ES-I3 (cell line): ENCODE measurements at regions not wholly inside any gene's neighbourhood (a gene's known extent, or its start where the extent isn't known, plus 50 kb on each side); places are given as distances from the start of the nearest gene placed in this dataset.

Experiments
- H3K36me3 ChIP-seq: 2 replicates; pipeline ENCODE4 v1.6.1; 2013; ENCODE audit warnings: mild to moderate bottlenecking, low read length, control low read depth, moderate library complexity; ENCODE audit not compliant: insufficient read depth
- H3K4me1 ChIP-seq: 2 replicates; pipeline ENCODE4 v1.6.1; 2013; ENCODE audit warnings: mild to moderate bottlenecking, control low read depth, low read length; ENCODE audit not compliant: insufficient read depth
- H3K9ac ChIP-seq: 2 replicates; pipeline ENCODE4 v1.6.1; 2013; ENCODE audit warnings: low read depth, mild to moderate bottlenecking, low read length, moderate library complexity
- H3K9me3 ChIP-seq: 2 replicates; pipeline ENCODE4 v1.6.1; 2013; ENCODE audit warnings: mild to moderate bottlenecking, low read length, moderate library complexity; ENCODE audit not compliant: control insufficient read depth, insufficient read depth

GRCh38 chr6:94052749-94053148, 633.4 kb upstream of the EPHA7 start:
- H3K9me3 ChIP-seq = no peaks in the 10 kb centered on the region
- no peak overlapping the region for H3K9ac ChIP-seq
- H3K4me1 ChIP-seq = peaks cover 31% of the 10 kb centered on the region
- H3K36me3 ChIP-seq = no peaks in the 10 kb centered on the region

GRCh38 chr6:94050515-94050914, 631.2 kb upstream of the EPHA7 start:
- no peak overlapping the region for H3K9ac ChIP-seq
- H3K36me3 ChIP-seq = no peaks in the 10 kb centered on the region
- H3K9me3 ChIP-seq = no peaks in the 10 kb centered on the region
- peaks cover 39% of the 10 kb centered on the region for H3K4me1 ChIP-seq

- Histone ChIP-seq H3K9me3 (no peaks in the 10 kb centered on the region), H3K4me1 (peaks cover 46% of the 10 kb centered on the region), H3K36me3 (no peaks in the 10 kb centered on the region), H3K9ac (no peak overlapping the region)
These were observed 629.6 kb upstream of the EPHA7 start for GRCh38 chr6:94049001-94049400.

GRCh38 chr6:94045099-94045829, 625.9 kb upstream of the EPHA7 start:
- no peaks in the 10 kb centered on the region for H3K9me3 ChIP-seq
- H3K9ac ChIP-seq = peak overlapping the region; percentile 16; the same call in 1 of the 2 replicates
- H3K4me1 ChIP-seq = peaks cover 47% of the 10 kb centered on the region
- no peaks in the 10 kb centered on the region for H3K36me3 ChIP-seq

GRCh38 chr6:94041945-94042709, 622.8 kb upstream of the EPHA7 start:
- Histone ChIP-seq H3K36me3 (no peaks in the 10 kb centered on the region), H3K9me3 (peaks cover 9% of the 10 kb centered on the region), H3K4me1 (peaks cover 30% of the 10 kb centered on the region), H3K9ac (no peak overlapping the region)

GRCh38 chr6:94036024-94036423, 616.7 kb upstream of the EPHA7 start:
- H3K36me3 ChIP-seq = no peaks in the 10 kb centered on the region
- H3K9ac ChIP-seq = no peak overlapping the region
- H3K4me1 ChIP-seq = no peaks in the 10 kb centered on the region
- peaks cover 17% of the 10 kb centered on the region for H3K9me3 ChIP-seq

GRCh38 chr6:94027374-94027773, 608.0 kb upstream of the EPHA7 start:
- Histone ChIP-seq H3K36me3 (no peaks in the 10 kb centered on the region), H3K4me1 (no peaks in the 10 kb centered on the region), H3K9ac (no peak overlapping the region), H3K9me3 (no peaks in the 10 kb centered on the region)

GRCh38 chr6:94026575-94026974, 607.2 kb upstream of the EPHA7 start:
- Histone ChIP-seq H3K9ac (no peak overlapping the region), H3K9me3 (no peaks in the 10 kb centered on the region), H3K4me1 (no peaks in the 10 kb centered on the region), H3K36me3 (no peaks in the 10 kb centered on the region)

- no peaks in the 10 kb centered on the region for H3K36me3 ChIP-seq
- no peaks in the 10 kb centered on the region for H3K9me3 ChIP-seq
- H3K4me1 ChIP-seq = no peaks in the 10 kb centered on the region
These were observed 586.5 kb upstream of the EPHA7 start for GRCh38 chr6:94005835-94006234.

GRCh38 chr6:93992976-93993375, 573.6 kb upstream of the EPHA7 start:
- H3K4me1 ChIP-seq = no peaks in the 10 kb centered on the region; the same call in 1 of the 2 replicates
- no peaks in the 10 kb centered on the region for H3K36me3 ChIP-seq
- no peaks in the 10 kb centered on the region for H3K9me3 ChIP-seq
- no peak overlapping the region for H3K9ac ChIP-seq

More at GRCh38 chr6:94005835-94006234, 586.5 kb upstream of the EPHA7 start:
- H3K9ac ChIP-seq = no peak overlapping the region

- H3K9ac ChIP-seq = no peak overlapping the region
- no peaks in the 10 kb centered on the region for H3K36me3 ChIP-seq
- H3K4me1 ChIP-seq = no peaks in the 10 kb centered on the region; the same call in 1 of the 2 replicates
- no peaks in the 10 kb centered on the region for H3K9me3 ChIP-seq
These were observed 570.3 kb upstream of the EPHA7 start for GRCh38 chr6:93989630-93990029.

- Histone ChIP-seq H3K9ac (no peak overlapping the region), H3K36me3 (no peaks in the 10 kb centered on the region)
These were observed 566.6 kb upstream of the EPHA7 start for GRCh38 chr6:93985953-93986352.

GRCh38 chr6:93975159-93975558, 555.8 kb upstream of the EPHA7 start:
- no peaks in the 10 kb centered on the region for H3K4me1 ChIP-seq
- H3K36me3 ChIP-seq = no peaks in the 10 kb centered on the region
- no peak overlapping the region for H3K9ac ChIP-seq
- no peaks in the 10 kb centered on the region for H3K9me3 ChIP-seq

More at GRCh38 chr6:93985953-93986352, 566.6 kb upstream of the EPHA7 start:
- Histone ChIP-seq H3K9me3 (no peaks in the 10 kb centered on the region), H3K4me1 (no peaks in the 10 kb centered on the region)

- no peak overlapping the region for H3K9ac ChIP-seq
These were observed 555.0 kb upstream of the EPHA7 start for GRCh38 chr6:93974332-93974731.

GRCh38 chr6:93972791-93973190, 553.4 kb upstream of the EPHA7 start:
- Histone ChIP-seq H3K36me3 (no peaks in the 10 kb centered on the region), H3K9ac (no peak overlapping the region), H3K4me1 (no peaks in the 10 kb centered on the region)

More at GRCh38 chr6:93974332-93974731, 555.0 kb upstream of the EPHA7 start:
- Histone ChIP-seq H3K9me3 (no peaks in the 10 kb centered on the region), H3K36me3 (no peaks in the 10 kb centered on the region), H3K4me1 (no peaks in the 10 kb centered on the region)

More at GRCh38 chr6:93972791-93973190, 553.4 kb upstream of the EPHA7 start:
- no peaks in the 10 kb centered on the region for H3K9me3 ChIP-seq
